Panc1 (cell line): ENCODE measurements at regions not wholly inside any gene's neighbourhood (a gene's known extent, or its start where the extent isn't known, plus 50 kb on each side); places are given as distances from the start of the nearest gene placed in this dataset.

Experiments used
- ATAC-seq: fragments of 200-7000 bp; cut with Tn5 transposase; 2 replicates; pipeline ENCODE4 v1.9.1; 2020; ENCODE audit warnings: mild to moderate bottlenecking, moderate library complexity
- BruUV-seq: library from RNA; stranded (reverse); fragments of 400-500 nt; replicated peaks from 2 replicates; lab custom pipeline; 2021; lab: Mats Ljungman, UMichigan
- CTCF ChIA-PET: fragments of 300-600 bp; sonication (Branson Sonifier 250); formaldehyde crosslinking; loops from one replicate; lab custom pipeline; 2022; ENCODE audit warnings: antibody characterized with exemption; lab: Charles Lee
- POLR2A ChIA-PET: fragments of 300-600 bp; sonication (Branson Sonifier 250); formaldehyde crosslinking; loops from one replicate; lab custom pipeline; 2022; ENCODE audit warnings: antibody characterized with exemption; lab: Charles Lee
- DNase-seq: peaks from one replicate; pipeline ENCODE4 v3.0.0-alpha.2; 2010; ENCODE audit warnings: low read depth, low spot score
- H3K27ac ChIP-seq: 2 replicates; pipeline ENCODE4 v1.5.1; 2011; ENCODE audit warnings: mild to moderate bottlenecking, low read length, inconsistent platforms
- H3K27me3 ChIP-seq: fragments of 200-500 bp; sonication (Bioruptor generic); 2 replicates; pipeline ENCODE4 v1.6.0; 2014; ENCODE audit warnings: low read length, inconsistent platforms; ENCODE audit not compliant: control insufficient read depth, insufficient read depth
- H3K36me3 ChIP-seq: fragments of 200-500 bp; sonication (Bioruptor generic); 2 replicates; pipeline ENCODE4 v1.5.1; 2014; ENCODE audit warnings: inconsistent platforms, mild to moderate bottlenecking, low read length, moderate library complexity; ENCODE audit not compliant: control insufficient read depth, insufficient read depth
- H3K4me1 ChIP-seq: 2 replicates; pipeline ENCODE4 v1.5.1; 2011; ENCODE audit warnings: inconsistent platforms, mild to moderate bottlenecking, low read length, moderate library complexity; ENCODE audit not compliant: control insufficient read depth, insufficient read depth
- H3K4me3 ChIP-seq, 2 experiments: 2 replicates each; pipeline ENCODE4 v1.5.1; 2011 to 2012; ENCODE audit warnings: low read depth in 2 of 2, low read length in 2 of 2, mild to moderate bottlenecking in 2 of 2, inconsistent platforms in 1 of 2, moderate library complexity in 1 of 2
- H3K9me3 ChIP-seq: fragments of 200-500 bp; sonication (Bioruptor generic); 2 replicates; pipeline ENCODE4 v1.5.1; 2014; ENCODE audit warnings: low read depth, mild to moderate bottlenecking, inconsistent platforms, low read length, moderate library complexity; ENCODE audit not compliant: control insufficient read depth, insufficient read depth
- POLR2AphosphoS5 ChIP-seq: IDR thresholded peaks from 2 replicates; pipeline ENCODE4 v1.6.1; 2012; ENCODE audit warnings: mild to moderate bottlenecking, low read depth, low read length, moderate library complexity
- SIN3A ChIP-seq: IDR thresholded peaks from 2 replicates; pipeline ENCODE4 v1.6.1; 2012; ENCODE audit warnings: low read depth, mild to moderate bottlenecking, low read length, moderate library complexity, borderline replicate concordance; ENCODE audit not compliant: insufficient read depth
- TCF7L2 ChIP-seq: IDR thresholded peaks from 2 replicates; pipeline ENCODE4 v1.6.1; 2011; ENCODE audit warnings: mild to moderate bottlenecking, low read depth, low read length, inconsistent platforms
- in situ Hi-C: cut with HindIII; loops from 2 replicates; pipeline ENCODE4 v1.10.0; 2016; ENCODE audit warnings: low sequenced_read_pairs, low pct_unique_long_range_greater_than_20kb
- intact Hi-C: fragments of 100-400 bp; cut with micrococcal nuclease; formaldehyde crosslinking; loops from one replicate; pipeline ENCODE4 v1.10.0; 2022; ENCODE audit not compliant: unreplicated experiment
- TF ChIP-seq, protein P1 (sequence below), 2 experiments: IDR thresholded peaks; 2 replicates each; pipeline ENCODE4 v1.6.1; 2011 to 2012; ENCODE audit warnings: low read depth in 2 of 2, control low read depth in 1 of 2, low read length in 1 of 2, mild to moderate bottlenecking in 1 of 2, moderate library complexity in 1 of 2; ENCODE audit not compliant: insufficient read depth in 1 of 2
- TF ChIP-seq, protein P2 (sequence below): fragments of 450-650 bp; IDR thresholded peaks from 2 replicates; pipeline ENCODE4 v1.5.1; 2017; ENCODE audit warnings: mild to moderate bottlenecking

DNA sequence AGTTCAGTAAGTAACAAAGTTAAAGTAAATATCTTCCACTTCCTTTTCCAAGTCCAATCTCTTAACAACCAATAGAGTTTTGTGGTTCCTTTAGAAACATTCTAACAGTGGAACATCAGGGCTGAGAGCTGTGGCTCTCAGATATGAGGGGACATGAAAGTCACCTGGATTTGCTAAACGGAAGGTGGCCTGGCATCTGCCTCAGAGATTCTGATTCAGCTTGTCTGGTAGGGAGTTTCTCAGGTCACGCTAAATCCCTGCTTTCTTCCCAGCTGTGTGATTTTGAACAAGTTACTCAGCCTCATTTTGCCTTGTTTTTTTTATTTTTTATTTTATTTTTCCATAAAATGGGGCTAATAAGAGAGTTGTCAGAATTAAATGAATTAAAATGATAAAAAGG, 411.0 kb upstream of the CDH11 start:
- no peak for ATAC-seq
- no peak overlapping the region for H3K4me3 ChIP-seq
- no peak for DNase-seq
- intact Hi-C loops (no loop called here), in situ Hi-C loops (no loop called here)
- H3K27me3 ChIP-seq: no peaks in the 10 kb centered on the region
- BruUV-seq: no TSS peak
- ChIA-PET CTCF (no interaction called here), POLR2A (no interaction called here)
- no peak overlapping the region for H3K27ac ChIP-seq
- H3K9me3 ChIP-seq: no peaks in the 10 kb centered on the region
- TF ChIP-seq, protein P1, sequence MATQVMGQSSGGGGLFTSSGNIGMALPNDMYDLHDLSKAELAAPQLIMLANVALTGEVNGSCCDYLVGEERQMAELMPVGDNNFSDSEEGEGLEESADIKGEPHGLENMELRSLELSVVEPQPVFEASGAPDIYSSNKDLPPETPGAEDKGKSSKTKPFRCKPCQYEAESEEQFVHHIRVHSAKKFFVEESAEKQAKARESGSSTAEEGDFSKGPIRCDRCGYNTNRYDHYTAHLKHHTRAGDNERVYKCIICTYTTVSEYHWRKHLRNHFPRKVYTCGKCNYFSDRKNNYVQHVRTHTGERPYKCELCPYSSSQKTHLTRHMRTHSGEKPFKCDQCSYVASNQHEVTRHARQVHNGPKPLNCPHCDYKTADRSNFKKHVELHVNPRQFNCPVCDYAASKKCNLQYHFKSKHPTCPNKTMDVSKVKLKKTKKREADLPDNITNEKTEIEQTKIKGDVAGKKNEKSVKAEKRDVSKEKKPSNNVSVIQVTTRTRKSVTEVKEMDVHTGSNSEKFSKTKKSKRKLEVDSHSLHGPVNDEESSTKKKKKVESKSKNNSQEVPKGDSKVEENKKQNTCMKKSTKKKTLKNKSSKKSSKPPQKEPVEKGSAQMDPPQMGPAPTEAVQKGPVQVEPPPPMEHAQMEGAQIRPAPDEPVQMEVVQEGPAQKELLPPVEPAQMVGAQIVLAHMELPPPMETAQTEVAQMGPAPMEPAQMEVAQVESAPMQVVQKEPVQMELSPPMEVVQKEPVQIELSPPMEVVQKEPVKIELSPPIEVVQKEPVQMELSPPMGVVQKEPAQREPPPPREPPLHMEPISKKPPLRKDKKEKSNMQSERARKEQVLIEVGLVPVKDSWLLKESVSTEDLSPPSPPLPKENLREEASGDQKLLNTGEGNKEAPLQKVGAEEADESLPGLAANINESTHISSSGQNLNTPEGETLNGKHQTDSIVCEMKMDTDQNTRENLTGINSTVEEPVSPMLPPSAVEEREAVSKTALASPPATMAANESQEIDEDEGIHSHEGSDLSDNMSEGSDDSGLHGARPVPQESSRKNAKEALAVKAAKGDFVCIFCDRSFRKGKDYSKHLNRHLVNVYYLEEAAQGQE (IDR thresholded peaks at IDR 0.05; ENCODE audit: insufficient read depth in 1 of 2, low read depth in 2 of 2, low read length in 1 of 2): no peak
- no peak for TF ChIP-seq POLR2AphosphoS5
- no peak for TF ChIP-seq SIN3A
- TF ChIP-seq TCF7L2: no peak
- H3K36me3 ChIP-seq: no peaks in the 10 kb centered on the region
- no peaks in the 10 kb centered on the region for H3K4me1 ChIP-seq

- Histone ChIP-seq H3K4me1 (no peaks in the 10 kb centered on the region), H3K36me3 (no peaks in the 10 kb centered on the region), H3K4me3 (no peak overlapping the region), H3K27ac (no peak overlapping the region), H3K27me3 (no peaks in the 10 kb centered on the region), H3K9me3 (no peaks in the 10 kb centered on the region)
- no TSS peak for BruUV-seq
- ChIA-PET POLR2A (no interaction called here), CTCF (no interaction called here)
- DNase-seq (no peak), ATAC-seq (no peak)
- in situ Hi-C loops: no loop called here
- intact Hi-C loops: no loop called here
- TF ChIP-seq, protein P1 (IDR thresholded peaks at IDR 0.05; ENCODE audit: insufficient read depth in 1 of 2, low read depth in 2 of 2, low read length in 1 of 2): no peak
- TF ChIP-seq TCF7L2 (no peak), SIN3A (no peak), POLR2AphosphoS5 (no peak)
- TF ChIP-seq, protein P2, sequence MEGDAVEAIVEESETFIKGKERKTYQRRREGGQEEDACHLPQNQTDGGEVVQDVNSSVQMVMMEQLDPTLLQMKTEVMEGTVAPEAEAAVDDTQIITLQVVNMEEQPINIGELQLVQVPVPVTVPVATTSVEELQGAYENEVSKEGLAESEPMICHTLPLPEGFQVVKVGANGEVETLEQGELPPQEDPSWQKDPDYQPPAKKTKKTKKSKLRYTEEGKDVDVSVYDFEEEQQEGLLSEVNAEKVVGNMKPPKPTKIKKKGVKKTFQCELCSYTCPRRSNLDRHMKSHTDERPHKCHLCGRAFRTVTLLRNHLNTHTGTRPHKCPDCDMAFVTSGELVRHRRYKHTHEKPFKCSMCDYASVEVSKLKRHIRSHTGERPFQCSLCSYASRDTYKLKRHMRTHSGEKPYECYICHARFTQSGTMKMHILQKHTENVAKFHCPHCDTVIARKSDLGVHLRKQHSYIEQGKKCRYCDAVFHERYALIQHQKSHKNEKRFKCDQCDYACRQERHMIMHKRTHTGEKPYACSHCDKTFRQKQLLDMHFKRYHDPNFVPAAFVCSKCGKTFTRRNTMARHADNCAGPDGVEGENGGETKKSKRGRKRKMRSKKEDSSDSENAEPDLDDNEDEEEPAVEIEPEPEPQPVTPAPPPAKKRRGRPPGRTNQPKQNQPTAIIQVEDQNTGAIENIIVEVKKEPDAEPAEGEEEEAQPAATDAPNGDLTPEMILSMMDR: no peak
These were observed 410.4 kb upstream of the CDH11 start for GRCh38 chr16:65532258-65532657.
